Heart right ventricle (tissue), 16 donors: ENCODE measurements at regions not wholly inside any gene's neighbourhood (a gene's known extent, or its start where the extent isn't known, plus 50 kb on each side); places are given as distances from the start of the nearest gene placed in this dataset.
A peak's percentile ranks its signal among the peaks of the same experiment; 100 is the strongest.

Experiments
- ATAC-seq, 8 donors: fragments of 200-7000 bp; cut with Tn5 transposase; one replicate each; pipeline ENCODE4 v1.9.1; 2020; ENCODE audit warnings: mild to moderate bottlenecking in 8 of 8, moderate library complexity in 8 of 8, moderate number of reproducible peaks in 1 of 8
- DNase-seq, 2 donors: peaks; one replicate each; pipeline ENCODE4 v3.0.0-alpha.2; 2020
- H3K27ac ChIP-seq, 10 donors: fragments of 200-600 bp; sonication (generic) in 2 of 10; one replicate each; pipeline versions ENCODE4 v1.5.0 to v1.8.0; 2020 to 2022; ENCODE audit warnings: mild to moderate bottlenecking in 3 of 10
- H3K27me3 ChIP-seq, 7 donors: fragments of 200-600 bp; one replicate each; pipeline ENCODE4 v1.8.0; 2021 to 2022; ENCODE audit warnings: mild to moderate bottlenecking in 2 of 7
- H3K36me3 ChIP-seq, 9 donors: fragments of 200-600 bp; sonication (generic) in 1 of 9; one replicate each; pipeline versions ENCODE4 v1.5.0 to v1.8.0; 2020 to 2022; ENCODE audit warnings: mild to moderate bottlenecking in 2 of 9
- H3K4me1 ChIP-seq, 9 donors: fragments of 200-600 bp; sonication (generic) in 1 of 9; one replicate each; pipeline versions ENCODE4 v1.5.0 to v1.8.0; 2020 to 2022; ENCODE audit warnings: mild to moderate bottlenecking in 4 of 9
- H3K4me3 ChIP-seq, 10 donors: fragments of 200-600 bp; sonication (generic) in 2 of 10; one replicate each; pipeline versions ENCODE4 v1.5.0 to v1.8.0; 2020 to 2022; ENCODE audit warnings: mild to moderate bottlenecking in 7 of 10, moderate library complexity in 2 of 10
- H3K9me3 ChIP-seq, 11 donors: fragments of 200-600 bp in 10 of 11; sonication (generic) in 2 of 11; one replicate each; pipeline versions ENCODE4 v1.5.0 to v1.8.0; 2013 to 2022; ENCODE audit warnings: mild to moderate bottlenecking in 2 of 11, control low read depth in 1 of 11, moderate library complexity in 1 of 11
- CTCF ChIP-seq, 9 donors: fragments of 200-600 bp; sonication (generic) in 2 of 9; IDR thresholded peaks; one replicate each; pipeline versions ENCODE4 v1.5.0 to v1.8.0; 2021 to 2022; ENCODE audit warnings: antibody characterized with exemption in 9 of 9, mild to moderate bottlenecking in 5 of 9, moderate library complexity in 1 of 9
- WGBS, 2 donors: extraction: QIAGEN DNeasy Blood & Tissue Kit; methylation state at CpG; one replicate each; pipeline ENCODE4 v1.1.7; 2013; ENCODE audit warnings: inconsistent platforms in 1 of 2; 5-methylcytosine and 5-hydroxymethylcytosine counted together
- intact Hi-C, 10 donors: fragments of 100-400 bp; cut with DNase I; formaldehyde crosslinking; loops; one replicate each; pipeline versions ENCODE4 v1.11.1 to v1.14.2; 2022
- donor health status: Arrhythmogenic right ventricular cardiomyopathy.
- donor health status: ischemic (EF 13 %, LVEDD 7.1; RV severe dilation, severe dysfunction).
- donor health status: healthy with polysubstance abuse.
- donor health status: DM: no; HTN: yes; CAD: no.
- donor health status: DM: no; HTN: no; CAD: no.
- donor health status: ischemic (EF 25% LVEDD 6.9; RV normal size, moderate dysfunction).
- donor health status: ischemic (EF 25% LVEDD 5.7; RV mildly dilated, moderate dysfunction).
- donor health status: healthy.
- donor health status: DM: yes; HTN: yes; CAD: no.
- donor health status: Ischemic cardiomyopathy.
- donor health status: ischemic (EF 35%, LVEDD 5.7; RV mildly dilated, moderate dysfunction).
- donor health status: nonischemic (EF 11% LVEDD 7.7; RV severe dilation, severe dysfunction).
- donor health status: DM: yes; HTN: yes; CAD: no.
- donor health status: PGD.
- donor health status: ischemic (EF 29% LVEDD 5.4; RV normal size, mild dysfunction).
- donor health status: nonischemic (EF 23%, LVEDD 6.1; RV moderate dilation, normal function).

- Histone ChIP-seq H3K4me3 (no peak overlapping the region), H3K4me1 (no peaks in the 10 kb centered on the region), H3K36me3 (no peaks in the 10 kb centered on the region), H3K27me3 (no peaks in the 10 kb centered on the region), H3K27ac (no peak overlapping the region), H3K9me3 (no peaks in the 10 kb centered on the region)
- intact Hi-C loops = no loop called here
- TF ChIP-seq CTCF (IDR thresholded peaks at IDR 0.05) = no peak
- ATAC-seq = no peak
- WGBS, 2 donors = 61 to 63% methylated on average over 2 of the region's 2 CpGs
- no peak for DNase-seq
Measured at GRCh38 chr1:99490031-99490430, 155.9 kb upstream of the PALMD start.

GRCh38 chr1:99496067-99496466 lies 149.8 kb upstream of the PALMD start:
- Histone ChIP-seq H3K36me3 (no peaks in the 10 kb centered on the region), H3K4me3 (no peak overlapping the region), H3K27ac (no peak overlapping the region), H3K27me3 (no peaks in the 10 kb centered on the region), H3K9me3 (no peaks in the 10 kb centered on the region), H3K4me1 (no peaks in the 10 kb centered on the region)
- peak in 1 of 8 donors; percentile 48 for ATAC-seq
- DNase-seq = no peak
- intact Hi-C loops = no loop called here
- 92 to 94% methylated on average over 3 of the region's 3 CpGs for WGBS, 2 donors
- no peak for TF ChIP-seq CTCF (IDR thresholded peaks at IDR 0.05)

GRCh38 chr1:99497690-99498089 lies 148.2 kb upstream of the PALMD start:
- ATAC-seq (no peak), DNase-seq (no peak)
- Histone ChIP-seq H3K36me3 (no peaks in the 10 kb centered on the region), H3K4me1 (peaks cover 0 to 1% (median 0%) of the 10 kb centered on the region in 9 donors), H3K4me3 (no peak overlapping the region), H3K27ac (no peak overlapping the region), H3K27me3 (no peaks in the 10 kb centered on the region), H3K9me3 (no peaks in the 10 kb centered on the region)
- no peak for TF ChIP-seq CTCF (IDR thresholded peaks at IDR 0.05)
- intact Hi-C loops = no loop called here
- WGBS, 2 donors = 54 to 55% methylated on average over 1 of the region's 1 CpG

- TF ChIP-seq CTCF (IDR thresholded peaks at IDR 0.05) = no peak
- Histone ChIP-seq H3K4me3 (no peak overlapping the region), H3K27me3 (no peaks in the 10 kb centered on the region), H3K27ac (no peak overlapping the region), H3K9me3 (no peaks in the 10 kb centered on the region), H3K4me1 (peaks cover 0 to 17% (median 3%) of the 10 kb centered on the region in 9 donors), H3K36me3 (no peaks in the 10 kb centered on the region)
- ATAC-seq = no peak
- intact Hi-C loops = no loop called here
- no peak for DNase-seq
Measured at GRCh38 chr1:99500541-99500940, 145.4 kb upstream of the PALMD start.

GRCh38 chr1:99501871-99502270 lies 144.0 kb upstream of the PALMD start:
- H3K36me3 ChIP-seq = no peaks in the 10 kb centered on the region
- no peak overlapping the region for H3K27ac ChIP-seq
- H3K4me1 ChIP-seq = peaks cover 0 to 17% (median 3%) of the 10 kb centered on the region in 9 donors
- no peak overlapping the region for H3K4me3 ChIP-seq
- no peak for TF ChIP-seq CTCF (IDR thresholded peaks at IDR 0.05)
- WGBS, 2 donors = 94 to 96% methylated on average over 1 of the region's 1 CpG
- no peaks in the 10 kb centered on the region for H3K27me3 ChIP-seq
- intact Hi-C loops = no loop called here
- DNase-seq (no peak), ATAC-seq (no peak)
- H3K9me3 ChIP-seq = no peaks in the 10 kb centered on the region
